22Rv1 (cell line): ENCODE measurements at regions not wholly inside any gene's neighbourhood (a gene's known extent, or its start where the extent isn't known, plus 50 kb on each side); places are given as distances from the start of the nearest gene placed in this dataset.

Source experiments
- H3K27ac ChIP-seq: fragments of 450-650 bp; 2 replicates; pipeline ENCODE4 v1.5.1; 2017
- CTCF ChIP-seq: fragments of 450-650 bp; IDR thresholded peaks from 2 replicates; pipeline ENCODE4 v1.5.1; 2017; ENCODE audit warnings: mild to moderate bottlenecking
- ZFX ChIP-seq: fragments of 450-650 bp; IDR thresholded peaks from 2 replicates; pipeline ENCODE4 v1.6.1; 2017; ENCODE audit warnings: antibody characterized with exemption, borderline replicate concordance

GRCh38 chr16:11484691-11485258 is 101.9 kb downstream of the LITAF start:
- no peak for TF ChIP-seq ZFX
- no peak for TF ChIP-seq CTCF
- H3K27ac ChIP-seq = no peak overlapping the region

GRCh38 chr16:11485676-11486075 is 101.0 kb downstream of the LITAF start:
- no peak overlapping the region for H3K27ac ChIP-seq
- TF ChIP-seq CTCF (no peak), ZFX (no peak)

- H3K27ac ChIP-seq = no peak overlapping the region
- TF ChIP-seq ZFX (no peak), CTCF (no peak)
Observed at GRCh38 chr16:11487289-11487688, 99.4 kb downstream of the LITAF start.

GRCh38 chr16:11488304-11488703 is 98.4 kb downstream of the LITAF start:
- TF ChIP-seq CTCF = no peak
- no peak for TF ChIP-seq ZFX
- H3K27ac ChIP-seq = no peak overlapping the region

- TF ChIP-seq ZFX = no peak
- no peak for TF ChIP-seq CTCF
- H3K27ac ChIP-seq = no peak overlapping the region
Observed at GRCh38 chr16:11491524-11491923, 95.2 kb downstream of the LITAF start.

GRCh38 chr16:11492808-11493530 is 93.8 kb downstream of the LITAF start:
- peak overlapping the region; percentile 38; the same call in 1 of the 2 replicates for H3K27ac ChIP-seq

More at GRCh38 chr16:11492808-11493530, 93.8 kb downstream of the LITAF start:
- no peak for TF ChIP-seq ZFX
- no peak for TF ChIP-seq CTCF
